CMK (cell line): ENCODE measurements at regions not wholly inside any gene's neighbourhood (a gene's known extent, or its start where the extent isn't known, plus 50 kb on each side); places are given as distances from the start of the nearest gene placed in this dataset.
"Not testable (repeated sequence)": the region's sequence is repeated elsewhere in the genome, so short reads cannot be mapped to it uniquely, and the experiment has no call there.

Experiments
- DNase-seq: peaks from one replicate; pipeline ENCODE4 v3.0.0-alpha.2; 2010; ENCODE audit warnings: low read depth

- DNase-seq = no peak
Measured at GRCh38 chr6:137806914-137807682, 60.0 kb upstream of the TNFAIP3 start.

GRCh38 chr6:137808191-137808590, 58.9 kb upstream of the TNFAIP3 start:
- DNase-seq = no peak

GRCh38 chr6:137808836-137809315, 58.2 kb upstream of the TNFAIP3 start:
- DNase-seq = no peak

GRCh38 chr6:137809895-137810553, 57.0 kb upstream of the TNFAIP3 start:
- DNase-seq = not testable (repeated sequence)

GRCh38 chr6:137810554-137811120, 56.4 kb upstream of the TNFAIP3 start:
- no peak for DNase-seq

- no peak for DNase-seq
Measured at GRCh38 chr6:137811121-137811915, 55.7 kb upstream of the TNFAIP3 start.

- DNase-seq = no peak
Measured at GRCh38 chr6:137811916-137812553, 55.0 kb upstream of the TNFAIP3 start.

- no peak for DNase-seq
Measured at GRCh38 chr6:137813308-137813970, 53.6 kb upstream of the TNFAIP3 start.

GRCh38 chr6:137814030-137814429, 53.0 kb upstream of the TNFAIP3 start:
- DNase-seq = not testable (repeated sequence)

GRCh38 chr6:137815692-137816091, 51.4 kb upstream of the TNFAIP3 start:
- DNase-seq = no peak

- DNase-seq = no peak
Measured at GRCh38 chr6:137816133-137816579, 50.9 kb upstream of the TNFAIP3 start.

GRCh38 chr6:137816688-137817618, 50.1 kb upstream of the TNFAIP3 start:
- DNase-seq = no peak
